ENCODE measurements at regions not wholly inside any gene's neighbourhood (a gene's known extent, or its start where the extent isn't known, plus 50 kb on each side); places are given as distances from the start of the nearest gene placed in this dataset.

DNA sequence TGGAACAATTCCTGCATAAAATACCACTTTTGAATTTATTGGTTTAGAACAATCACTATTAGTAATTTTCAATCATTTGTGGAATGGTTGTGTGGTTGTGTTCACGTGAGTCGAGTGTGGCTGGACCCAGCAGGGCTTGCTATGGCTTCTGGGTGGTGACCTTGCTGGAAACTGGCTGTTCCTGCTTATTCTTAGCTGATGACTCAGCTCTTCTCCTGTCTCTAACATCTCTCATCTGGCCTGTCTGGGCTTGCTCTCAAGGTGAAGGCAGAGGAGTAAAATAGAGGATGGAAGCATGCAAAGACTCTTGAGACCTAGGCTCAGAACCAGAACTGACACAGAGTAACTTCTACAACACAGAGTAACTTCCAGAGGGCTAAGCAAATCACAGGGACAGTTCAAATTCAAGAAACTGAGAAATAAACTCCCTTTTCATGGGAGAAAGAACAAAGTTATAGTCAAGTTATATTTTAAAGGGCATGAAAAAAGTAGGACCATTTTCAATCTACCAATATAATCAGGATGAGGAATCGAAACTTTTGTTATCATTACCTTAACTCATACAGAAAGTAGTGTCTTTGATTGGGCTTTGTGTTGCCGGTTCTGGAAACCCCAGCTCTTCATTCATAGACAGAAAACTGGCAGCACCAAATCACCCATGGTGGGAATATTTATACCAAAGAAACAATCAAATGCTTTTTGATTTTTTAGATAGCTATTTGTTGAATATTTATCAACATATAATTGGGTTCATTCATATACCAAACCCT, 665.1 kb downstream of the CDH18 start (continued):
- TF ChIP-seq, protein P1, sequence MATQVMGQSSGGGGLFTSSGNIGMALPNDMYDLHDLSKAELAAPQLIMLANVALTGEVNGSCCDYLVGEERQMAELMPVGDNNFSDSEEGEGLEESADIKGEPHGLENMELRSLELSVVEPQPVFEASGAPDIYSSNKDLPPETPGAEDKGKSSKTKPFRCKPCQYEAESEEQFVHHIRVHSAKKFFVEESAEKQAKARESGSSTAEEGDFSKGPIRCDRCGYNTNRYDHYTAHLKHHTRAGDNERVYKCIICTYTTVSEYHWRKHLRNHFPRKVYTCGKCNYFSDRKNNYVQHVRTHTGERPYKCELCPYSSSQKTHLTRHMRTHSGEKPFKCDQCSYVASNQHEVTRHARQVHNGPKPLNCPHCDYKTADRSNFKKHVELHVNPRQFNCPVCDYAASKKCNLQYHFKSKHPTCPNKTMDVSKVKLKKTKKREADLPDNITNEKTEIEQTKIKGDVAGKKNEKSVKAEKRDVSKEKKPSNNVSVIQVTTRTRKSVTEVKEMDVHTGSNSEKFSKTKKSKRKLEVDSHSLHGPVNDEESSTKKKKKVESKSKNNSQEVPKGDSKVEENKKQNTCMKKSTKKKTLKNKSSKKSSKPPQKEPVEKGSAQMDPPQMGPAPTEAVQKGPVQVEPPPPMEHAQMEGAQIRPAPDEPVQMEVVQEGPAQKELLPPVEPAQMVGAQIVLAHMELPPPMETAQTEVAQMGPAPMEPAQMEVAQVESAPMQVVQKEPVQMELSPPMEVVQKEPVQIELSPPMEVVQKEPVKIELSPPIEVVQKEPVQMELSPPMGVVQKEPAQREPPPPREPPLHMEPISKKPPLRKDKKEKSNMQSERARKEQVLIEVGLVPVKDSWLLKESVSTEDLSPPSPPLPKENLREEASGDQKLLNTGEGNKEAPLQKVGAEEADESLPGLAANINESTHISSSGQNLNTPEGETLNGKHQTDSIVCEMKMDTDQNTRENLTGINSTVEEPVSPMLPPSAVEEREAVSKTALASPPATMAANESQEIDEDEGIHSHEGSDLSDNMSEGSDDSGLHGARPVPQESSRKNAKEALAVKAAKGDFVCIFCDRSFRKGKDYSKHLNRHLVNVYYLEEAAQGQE (IDR thresholded peaks at IDR 0.05; ENCODE audit: unreplicated experiment) = no peak
- TF ChIP-seq JUNB (IDR thresholded peaks at IDR 0.05; ENCODE audit: unreplicated experiment) = no peak
- no peak for TF ChIP-seq ZNF114 (CRISPR knock-in tag; IDR thresholded peaks at IDR 0.05)
- no peak for TF ChIP-seq CREB1 (CRISPR knock-in tag; IDR thresholded peaks at IDR 0.05; ENCODE audit: low read depth)
- TF ChIP-seq EZH2phosphoT487 (IDR thresholded peaks at IDR 0.05; ENCODE audit: unreplicated experiment) = no peak
- no peak for TF ChIP-seq POLR2AphosphoS5 (IDR thresholded peaks at IDR 0.05; ENCODE audit: low read depth)

DNA sequence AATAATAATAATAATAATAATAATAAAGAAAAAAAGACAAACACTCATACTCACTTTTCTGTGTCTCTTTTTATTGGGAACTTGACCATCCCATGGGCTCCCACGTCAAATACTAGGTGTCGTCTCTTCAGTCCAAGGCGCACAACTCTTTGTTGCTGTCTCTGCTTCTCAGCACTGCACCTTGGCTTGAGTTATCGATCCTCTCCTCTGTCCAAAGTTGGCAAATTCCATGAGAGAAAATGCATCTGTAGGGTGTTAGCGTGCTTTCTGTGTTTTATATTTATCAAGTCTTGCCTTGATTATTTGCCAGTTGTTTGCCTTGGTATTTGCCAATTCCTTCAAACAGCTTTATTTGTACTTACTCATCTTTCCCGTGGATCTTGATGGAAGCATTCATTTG, 653.7 kb downstream of the CDH18 start:
- no peaks in the 10 kb centered on the region for H3K27me3 ChIP-seq (ENCODE audit: insufficient read depth)
- no peaks in the 10 kb centered on the region for H3F3A ChIP-seq (replicated peaks; ENCODE audit: low read depth)
- no peaks in the 10 kb centered on the region for H3K9me2 ChIP-seq (ENCODE audit: insufficient read depth)
- H3K4me1 Mint-ChIP-seq = no peaks in the 10 kb centered on the region
- DNase-seq (ENCODE audit: low spot score) (no peak), ATAC-seq (no peak)
- H3K9me3 Mint-ChIP-seq = peaks cover 14% of the 10 kb centered on the region
- H3K27ac ChIP-seq (ENCODE audit: low read depth) = no peak overlapping the region
- H3K36me3 ChIP-seq (ENCODE audit: insufficient read depth) = no peaks in the 10 kb centered on the region
- no peaks in the 10 kb centered on the region; the same call in 1 of the 3 replicates for H3K36me3 Mint-ChIP-seq (ENCODE audit: low read depth)
- H3K4me2 ChIP-seq = no peak overlapping the region
- H3K4me1 ChIP-seq (ENCODE audit: insufficient read depth) = no peaks in the 10 kb centered on the region
- H3K79me2 ChIP-seq (replicated peaks; ENCODE audit: insufficient read depth) = no peaks in the 10 kb centered on the region
- H3K4me3 Mint-ChIP-seq = no peak overlapping the region
- no peaks in the 10 kb centered on the region for H3K27me3 Mint-ChIP-seq (ENCODE audit: insufficient read depth, low read depth, poor library complexity)
- H3K27ac Mint-ChIP-seq = no peak overlapping the region
- H4K20me1 ChIP-seq (replicated peaks; ENCODE audit: insufficient read depth) = no peaks in the 10 kb centered on the region
- no peak overlapping the region for H2AFZ ChIP-seq
- no peak overlapping the region for H3K4me3 ChIP-seq
- TF ChIP-seq, protein P2, sequence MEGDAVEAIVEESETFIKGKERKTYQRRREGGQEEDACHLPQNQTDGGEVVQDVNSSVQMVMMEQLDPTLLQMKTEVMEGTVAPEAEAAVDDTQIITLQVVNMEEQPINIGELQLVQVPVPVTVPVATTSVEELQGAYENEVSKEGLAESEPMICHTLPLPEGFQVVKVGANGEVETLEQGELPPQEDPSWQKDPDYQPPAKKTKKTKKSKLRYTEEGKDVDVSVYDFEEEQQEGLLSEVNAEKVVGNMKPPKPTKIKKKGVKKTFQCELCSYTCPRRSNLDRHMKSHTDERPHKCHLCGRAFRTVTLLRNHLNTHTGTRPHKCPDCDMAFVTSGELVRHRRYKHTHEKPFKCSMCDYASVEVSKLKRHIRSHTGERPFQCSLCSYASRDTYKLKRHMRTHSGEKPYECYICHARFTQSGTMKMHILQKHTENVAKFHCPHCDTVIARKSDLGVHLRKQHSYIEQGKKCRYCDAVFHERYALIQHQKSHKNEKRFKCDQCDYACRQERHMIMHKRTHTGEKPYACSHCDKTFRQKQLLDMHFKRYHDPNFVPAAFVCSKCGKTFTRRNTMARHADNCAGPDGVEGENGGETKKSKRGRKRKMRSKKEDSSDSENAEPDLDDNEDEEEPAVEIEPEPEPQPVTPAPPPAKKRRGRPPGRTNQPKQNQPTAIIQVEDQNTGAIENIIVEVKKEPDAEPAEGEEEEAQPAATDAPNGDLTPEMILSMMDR (conservative IDR thresholded peaks at IDR 0.05; ENCODE audit: low read depth in 2 of 2) = no peak
- TF ChIP-seq STAT1 (IDR thresholded peaks at IDR 0.05; ENCODE audit: unreplicated experiment) = no peak
- no peak for TF ChIP-seq NANOG (IDR thresholded peaks at IDR 0.05; ENCODE audit: borderline replicate concordance)
- no peak for TF ChIP-seq EZH2phosphoT487 (IDR thresholded peaks at IDR 0.05; ENCODE audit: unreplicated experiment)
- TF ChIP-seq ZNF114 (CRISPR knock-in tag; IDR thresholded peaks at IDR 0.05) = no peak
- no peak for TF ChIP-seq JUNB (IDR thresholded peaks at IDR 0.05; ENCODE audit: unreplicated experiment)
- no peak for TF ChIP-seq ZNF331 (CRISPR knock-in tag; IDR thresholded peaks at IDR 0.05; ENCODE audit: low read depth)
- no peak for TF ChIP-seq POLR2AphosphoS5 (IDR thresholded peaks at IDR 0.05; ENCODE audit: low read depth)
- TF ChIP-seq, protein P3, sequence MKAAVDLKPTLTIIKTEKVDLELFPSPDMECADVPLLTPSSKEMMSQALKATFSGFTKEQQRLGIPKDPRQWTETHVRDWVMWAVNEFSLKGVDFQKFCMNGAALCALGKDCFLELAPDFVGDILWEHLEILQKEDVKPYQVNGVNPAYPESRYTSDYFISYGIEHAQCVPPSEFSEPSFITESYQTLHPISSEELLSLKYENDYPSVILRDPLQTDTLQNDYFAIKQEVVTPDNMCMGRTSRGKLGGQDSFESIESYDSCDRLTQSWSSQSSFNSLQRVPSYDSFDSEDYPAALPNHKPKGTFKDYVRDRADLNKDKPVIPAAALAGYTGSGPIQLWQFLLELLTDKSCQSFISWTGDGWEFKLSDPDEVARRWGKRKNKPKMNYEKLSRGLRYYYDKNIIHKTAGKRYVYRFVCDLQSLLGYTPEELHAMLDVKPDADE (IDR thresholded peaks at IDR 0.05) = no peak
- TF ChIP-seq, protein P4, sequence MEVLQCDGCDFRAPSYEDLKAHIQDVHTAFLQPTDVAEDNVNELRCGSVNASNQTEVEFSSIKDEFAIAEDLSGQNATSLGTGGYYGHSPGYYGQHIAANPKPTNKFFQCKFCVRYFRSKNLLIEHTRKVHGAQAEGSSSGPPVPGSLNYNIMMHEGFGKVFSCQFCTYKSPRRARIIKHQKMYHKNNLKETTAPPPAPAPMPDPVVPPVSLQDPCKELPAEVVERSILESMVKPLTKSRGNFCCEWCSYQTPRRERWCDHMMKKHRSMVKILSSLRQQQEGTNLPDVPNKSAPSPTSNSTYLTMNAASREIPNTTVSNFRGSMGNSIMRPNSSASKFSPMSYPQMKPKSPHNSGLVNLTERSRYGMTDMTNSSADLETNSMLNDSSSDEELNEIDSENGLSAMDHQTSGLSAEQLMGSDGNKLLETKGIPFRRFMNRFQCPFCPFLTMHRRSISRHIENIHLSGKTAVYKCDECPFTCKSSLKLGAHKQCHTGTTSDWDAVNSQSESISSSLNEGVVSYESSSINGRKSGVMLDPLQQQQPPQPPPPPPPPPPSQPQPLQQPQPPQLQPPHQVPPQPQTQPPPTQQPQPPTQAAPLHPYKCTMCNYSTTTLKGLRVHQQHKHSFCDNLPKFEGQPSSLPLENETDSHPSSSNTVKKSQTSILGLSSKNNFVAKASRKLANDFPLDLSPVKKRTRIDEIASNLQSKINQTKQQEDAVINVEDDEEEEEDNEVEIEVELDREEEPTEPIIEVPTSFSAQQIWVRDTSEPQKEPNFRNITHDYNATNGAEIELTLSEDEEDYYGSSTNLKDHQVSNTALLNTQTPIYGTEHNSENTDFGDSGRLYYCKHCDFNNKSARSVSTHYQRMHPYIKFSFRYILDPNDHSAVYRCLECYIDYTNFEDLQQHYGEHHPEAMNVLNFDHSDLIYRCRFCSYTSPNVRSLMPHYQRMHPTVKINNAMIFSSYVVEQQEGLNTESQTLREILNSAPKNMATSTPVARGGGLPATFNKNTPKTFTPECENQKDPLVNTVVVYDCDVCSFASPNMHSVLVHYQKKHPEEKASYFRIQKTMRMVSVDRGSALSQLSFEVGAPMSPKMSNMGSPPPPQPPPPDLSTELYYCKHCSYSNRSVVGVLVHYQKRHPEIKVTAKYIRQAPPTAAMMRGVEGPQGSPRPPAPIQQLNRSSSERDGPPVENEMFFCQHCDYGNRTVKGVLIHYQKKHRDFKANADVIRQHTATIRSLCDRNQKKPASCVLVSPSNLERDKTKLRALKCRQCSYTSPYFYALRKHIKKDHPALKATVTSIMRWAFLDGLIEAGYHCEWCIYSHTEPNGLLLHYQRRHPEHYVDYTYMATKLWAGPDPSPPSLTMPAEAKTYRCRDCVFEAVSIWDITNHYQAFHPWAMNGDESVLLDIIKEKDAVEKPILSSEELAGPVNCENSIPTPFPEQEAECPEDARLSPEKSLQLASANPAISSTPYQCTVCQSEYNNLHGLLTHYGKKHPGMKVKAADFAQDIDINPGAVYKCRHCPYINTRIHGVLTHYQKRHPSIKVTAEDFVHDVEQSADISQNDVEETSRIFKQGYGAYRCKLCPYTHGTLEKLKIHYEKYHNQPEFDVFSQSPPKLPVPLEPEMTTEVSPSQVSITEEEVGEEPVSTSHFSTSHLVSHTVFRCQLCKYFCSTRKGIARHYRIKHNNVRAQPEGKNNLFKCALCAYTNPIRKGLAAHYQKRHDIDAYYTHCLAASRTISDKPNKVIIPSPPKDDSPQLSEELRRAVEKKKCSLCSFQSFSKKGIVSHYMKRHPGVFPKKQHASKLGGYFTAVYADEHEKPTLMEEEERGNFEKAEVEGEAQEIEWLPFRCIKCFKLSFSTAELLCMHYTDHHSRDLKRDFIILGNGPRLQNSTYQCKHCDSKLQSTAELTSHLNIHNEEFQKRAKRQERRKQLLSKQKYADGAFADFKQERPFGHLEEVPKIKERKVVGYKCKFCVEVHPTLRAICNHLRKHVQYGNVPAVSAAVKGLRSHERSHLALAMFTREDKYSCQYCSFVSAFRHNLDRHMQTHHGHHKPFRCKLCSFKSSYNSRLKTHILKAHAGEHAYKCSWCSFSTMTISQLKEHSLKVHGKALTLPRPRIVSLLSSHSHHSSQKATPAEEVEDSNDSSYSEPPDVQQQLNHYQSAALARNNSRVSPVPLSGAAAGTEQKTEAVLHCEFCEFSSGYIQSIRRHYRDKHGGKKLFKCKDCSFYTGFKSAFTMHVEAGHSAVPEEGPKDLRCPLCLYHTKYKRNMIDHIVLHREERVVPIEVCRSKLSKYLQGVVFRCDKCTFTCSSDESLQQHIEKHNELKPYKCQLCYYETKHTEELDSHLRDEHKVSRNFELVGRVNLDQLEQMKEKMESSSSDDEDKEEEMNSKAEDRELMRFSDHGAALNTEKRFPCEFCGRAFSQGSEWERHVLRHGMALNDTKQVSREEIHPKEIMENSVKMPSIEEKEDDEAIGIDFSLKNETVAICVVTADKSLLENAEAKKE (CRISPR knock-in tag; IDR thresholded peaks at IDR 0.05) = no peak
